GM18499 (cell line): ENCODE measurements at regions not wholly inside any gene's neighbourhood (a gene's known extent, or its start where the extent isn't known, plus 50 kb on each side); places are given as distances from the start of the nearest gene placed in this dataset.

Experiments used
- ATAC-seq: cut with Tn5 transposase; IDR thresholded peaks from one replicate; pipeline ENCODE4 v1.9.1; 2021; ENCODE audit warnings: moderate number of reproducible peaks; ENCODE audit not compliant: insufficient read depth, unreplicated experiment

DNA sequence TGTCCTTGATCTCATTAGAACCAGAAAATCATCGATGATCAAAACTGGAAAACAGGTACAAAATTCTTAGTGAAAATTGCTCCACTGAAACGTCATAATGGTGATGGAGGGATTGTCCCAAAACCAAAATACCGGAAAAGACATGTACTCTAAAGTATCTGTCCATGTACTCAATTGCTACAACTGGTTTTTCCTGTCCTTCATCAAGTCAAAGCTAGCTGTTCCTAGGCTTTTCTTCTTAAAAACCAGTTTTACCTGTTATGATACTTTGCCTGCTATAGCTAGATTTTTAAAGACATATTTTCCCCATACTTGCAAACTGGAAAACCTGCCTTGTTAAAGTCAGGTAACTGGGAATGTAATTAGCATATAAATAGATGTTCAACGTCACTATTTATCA, 50.5 kb upstream of the LRRC1 start:
- no peak for ATAC-seq

DNA sequence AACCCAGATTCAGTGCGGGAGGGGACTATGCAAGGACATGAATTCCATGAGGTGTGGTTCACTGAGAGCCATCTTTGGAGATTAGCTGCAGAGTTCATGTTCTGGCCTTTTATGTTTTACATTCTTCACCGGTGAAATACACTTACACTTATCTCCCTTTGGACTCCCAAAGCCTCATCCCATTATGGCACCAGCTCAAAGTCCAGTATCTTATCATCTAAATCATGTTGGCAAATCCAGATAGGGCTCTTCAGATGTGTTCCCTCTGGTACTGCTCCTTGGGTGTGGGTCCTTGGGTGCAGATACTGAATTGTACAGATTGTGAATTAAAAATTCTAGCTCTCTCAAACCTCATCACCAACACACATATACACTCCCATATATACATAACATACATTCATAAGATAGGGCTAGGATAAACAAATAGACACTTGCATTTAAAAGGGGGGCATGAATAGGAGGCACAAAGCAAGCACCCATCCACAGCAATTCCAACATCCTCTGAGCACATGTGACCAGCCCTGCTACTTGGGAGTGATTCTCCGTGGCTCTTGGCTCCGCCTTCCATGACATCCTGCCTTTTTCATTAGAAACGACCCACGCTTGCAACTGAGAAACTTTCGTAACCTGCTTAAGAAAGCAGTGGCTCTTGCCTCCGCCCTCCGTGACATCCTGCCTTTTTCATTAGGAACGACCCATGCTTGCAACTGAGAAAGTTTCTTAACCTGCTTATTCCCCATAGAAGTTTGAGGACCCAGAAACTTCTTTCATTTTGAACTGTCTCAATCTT, 53.6 kb upstream of the LRRC1 start:
- no peak for ATAC-seq

DNA sequence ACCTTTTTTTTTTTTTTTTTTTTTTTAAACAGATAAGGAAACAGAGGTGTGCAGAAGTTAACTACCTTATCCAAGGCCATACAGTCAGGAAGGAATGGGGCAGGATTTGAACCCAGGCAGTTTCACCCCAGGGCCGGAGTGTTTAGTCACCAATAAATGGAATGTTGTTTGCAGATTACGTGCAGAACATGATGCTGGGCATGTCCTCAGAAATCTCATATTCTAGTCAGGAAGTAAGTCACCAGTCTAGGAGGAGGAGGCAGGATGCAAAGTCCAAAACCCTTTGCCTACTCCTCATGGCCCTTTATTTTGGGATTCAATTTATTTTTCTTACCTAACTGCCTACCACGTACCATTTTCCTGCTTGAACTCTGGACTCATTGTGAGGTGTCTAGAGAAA, 57.1 kb upstream of the LRRC1 start:
- no peak for ATAC-seq

DNA sequence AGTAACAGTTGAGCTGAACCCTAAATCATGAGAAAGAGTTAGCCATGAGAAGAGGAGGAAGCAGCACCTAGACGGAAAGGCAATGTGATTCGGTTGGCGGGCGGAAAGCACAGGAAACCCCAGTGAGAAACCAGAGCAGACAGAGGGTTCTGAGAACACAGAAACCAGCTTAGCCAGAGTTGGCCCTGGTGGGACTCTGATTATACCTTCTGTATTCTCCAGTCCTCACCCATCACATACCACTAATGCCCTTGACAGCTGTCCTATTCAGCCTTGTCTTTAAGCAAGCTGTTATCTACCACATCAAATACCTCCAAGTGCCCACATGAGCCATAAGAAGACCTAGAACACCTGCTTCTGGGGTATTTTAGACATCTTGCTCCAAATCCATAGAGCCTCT, 58.9 kb upstream of the LRRC1 start:
- ATAC-seq = no peak

DNA sequence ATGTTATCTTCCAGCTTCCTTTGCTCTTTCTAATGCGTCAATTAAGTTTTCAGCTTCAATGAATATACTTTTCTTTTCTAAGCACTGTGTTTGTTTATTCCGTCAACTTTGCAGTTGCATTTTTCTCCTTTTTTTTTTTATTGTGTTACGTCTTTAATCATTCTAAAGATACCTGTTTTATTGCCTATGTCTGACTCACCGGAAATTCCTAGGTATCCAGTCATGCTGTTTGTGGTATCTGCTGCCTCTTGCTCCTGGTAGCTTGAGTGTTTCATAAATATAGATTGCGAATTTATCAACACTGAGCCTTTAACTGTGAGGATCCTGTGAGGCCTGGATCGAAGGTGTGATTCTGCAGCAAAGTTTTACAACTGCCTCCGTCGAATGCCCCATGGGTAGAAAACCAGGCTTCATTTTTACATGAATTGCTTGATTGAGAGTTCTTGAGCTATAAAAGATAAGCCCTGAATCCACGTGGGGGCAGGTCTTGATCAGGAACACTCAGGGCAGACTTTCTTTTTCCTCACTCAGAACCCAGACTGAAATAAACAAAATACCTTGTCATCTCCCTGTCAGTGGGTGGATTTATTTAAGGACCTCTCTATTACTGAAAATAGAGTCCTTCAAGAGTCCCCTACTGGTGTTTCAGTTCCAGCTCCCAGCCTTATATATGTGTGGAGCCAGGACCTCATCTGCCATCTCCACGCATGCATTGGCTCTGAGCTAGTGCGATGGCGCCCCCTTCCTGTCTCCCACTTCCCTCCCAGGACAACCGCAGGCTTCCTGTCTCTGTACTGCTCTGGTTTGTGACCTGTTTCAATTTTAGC, 60.1 kb upstream of the LRRC1 start:
- ATAC-seq = no peak

DNA sequence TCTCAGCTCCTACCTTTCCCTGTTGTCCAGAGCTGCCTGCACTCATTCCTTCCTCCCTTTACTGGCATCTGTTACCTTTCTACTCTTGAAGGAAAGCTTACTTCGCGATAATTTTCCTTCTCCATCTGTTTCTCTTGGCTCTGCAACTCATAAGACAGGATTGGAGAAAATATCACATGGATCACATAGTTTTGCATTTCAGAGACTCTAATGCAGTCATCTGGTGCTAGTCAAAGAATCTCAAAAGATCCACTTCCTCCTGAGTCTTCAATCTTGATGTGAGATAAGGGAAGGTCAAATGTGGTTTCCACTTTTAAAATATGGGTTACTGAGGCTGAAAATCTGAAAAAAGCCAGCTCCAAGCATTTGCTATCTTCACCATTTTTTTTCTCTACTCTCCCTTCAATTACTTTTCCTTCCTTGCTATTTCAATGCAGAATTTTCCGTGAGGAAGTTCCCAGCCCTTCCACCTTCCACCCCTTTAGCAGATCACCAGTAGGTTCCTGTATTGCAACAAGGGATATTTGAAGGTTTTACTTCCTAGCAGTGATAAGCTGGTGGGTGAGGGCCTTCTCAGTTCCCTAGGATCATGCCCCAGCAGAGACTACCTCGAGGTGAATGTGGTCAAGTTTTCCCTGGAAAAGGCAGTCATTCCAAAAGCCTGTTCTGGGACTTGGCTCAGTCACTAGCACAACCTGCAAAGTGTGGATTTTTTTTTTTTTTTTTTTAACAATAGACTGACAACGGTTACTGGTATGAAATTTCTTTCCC, 62.8 kb upstream of the LRRC1 start:
- ATAC-seq = no peak

DNA sequence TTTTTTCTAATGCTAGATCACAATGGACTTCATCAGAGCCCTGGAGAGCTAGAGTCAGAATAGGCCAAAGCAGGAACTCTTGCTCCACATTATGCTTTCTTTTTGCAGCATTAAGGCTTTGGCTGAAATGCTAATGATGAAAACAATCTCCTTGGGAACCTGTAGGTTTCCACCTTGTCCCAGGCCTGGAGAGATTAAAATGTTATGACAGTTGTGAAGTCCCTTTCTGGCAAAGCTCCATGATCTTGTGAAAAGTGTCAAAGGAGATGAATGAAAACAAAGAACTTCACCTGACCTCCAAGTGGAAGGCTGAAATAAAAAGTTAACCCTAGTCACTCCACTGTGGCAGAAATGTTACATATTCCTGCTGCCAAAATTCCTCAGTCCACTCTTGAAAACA, 64.0 kb upstream of the LRRC1 start:
- ATAC-seq = no peak

DNA sequence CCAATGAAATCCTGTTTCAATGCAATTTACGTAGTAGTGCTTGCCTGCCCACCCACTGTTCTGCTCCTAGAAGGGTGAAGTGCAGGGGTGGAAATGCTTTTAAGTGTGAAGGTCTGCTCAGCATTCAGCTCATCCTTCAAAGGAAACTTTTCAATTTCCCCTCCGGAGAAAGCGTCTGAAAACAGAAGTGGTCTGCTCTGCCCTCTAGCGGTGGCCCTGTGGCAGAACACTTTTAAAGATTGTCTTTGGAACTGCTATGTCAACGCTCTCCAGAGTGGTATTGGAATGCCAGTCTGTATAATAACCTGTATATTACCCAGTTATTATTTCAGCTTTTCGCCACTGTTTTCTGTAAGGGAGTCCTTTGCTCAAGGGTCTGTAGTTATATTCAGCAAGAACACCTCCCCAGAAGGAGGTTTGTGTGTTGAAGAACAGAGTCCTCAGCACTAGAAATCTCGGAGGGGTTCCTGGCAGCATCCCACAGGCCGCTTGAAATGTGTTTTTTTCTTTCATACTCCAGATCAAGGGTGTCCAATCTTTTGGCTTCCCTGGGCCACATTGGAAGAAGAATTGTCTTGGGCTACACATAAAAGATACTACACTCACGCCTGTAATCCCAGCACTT, 63.1 kb upstream of the KLHL31 start:
- peak; percentile 60 for ATAC-seq

DNA sequence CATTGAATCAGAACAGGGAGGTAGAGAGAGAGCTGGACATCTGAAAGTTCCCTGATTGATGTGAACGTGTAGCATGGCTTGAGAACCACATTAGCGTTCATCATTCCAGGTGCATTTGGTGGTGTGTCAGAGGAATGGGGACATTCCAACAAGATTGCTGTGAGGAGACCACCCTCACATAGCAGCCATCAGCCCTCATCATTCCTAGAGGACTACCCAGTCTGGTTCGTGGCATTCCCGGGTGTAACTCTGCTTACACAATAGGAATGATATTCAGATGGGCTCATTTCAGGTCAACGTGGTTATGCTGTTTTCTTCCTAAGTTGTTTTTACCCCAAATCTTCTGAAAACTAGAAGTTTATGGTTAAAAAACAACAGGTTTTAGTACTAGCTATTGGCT, 62.2 kb upstream of the KLHL31 start:
- ATAC-seq = no peak

DNA sequence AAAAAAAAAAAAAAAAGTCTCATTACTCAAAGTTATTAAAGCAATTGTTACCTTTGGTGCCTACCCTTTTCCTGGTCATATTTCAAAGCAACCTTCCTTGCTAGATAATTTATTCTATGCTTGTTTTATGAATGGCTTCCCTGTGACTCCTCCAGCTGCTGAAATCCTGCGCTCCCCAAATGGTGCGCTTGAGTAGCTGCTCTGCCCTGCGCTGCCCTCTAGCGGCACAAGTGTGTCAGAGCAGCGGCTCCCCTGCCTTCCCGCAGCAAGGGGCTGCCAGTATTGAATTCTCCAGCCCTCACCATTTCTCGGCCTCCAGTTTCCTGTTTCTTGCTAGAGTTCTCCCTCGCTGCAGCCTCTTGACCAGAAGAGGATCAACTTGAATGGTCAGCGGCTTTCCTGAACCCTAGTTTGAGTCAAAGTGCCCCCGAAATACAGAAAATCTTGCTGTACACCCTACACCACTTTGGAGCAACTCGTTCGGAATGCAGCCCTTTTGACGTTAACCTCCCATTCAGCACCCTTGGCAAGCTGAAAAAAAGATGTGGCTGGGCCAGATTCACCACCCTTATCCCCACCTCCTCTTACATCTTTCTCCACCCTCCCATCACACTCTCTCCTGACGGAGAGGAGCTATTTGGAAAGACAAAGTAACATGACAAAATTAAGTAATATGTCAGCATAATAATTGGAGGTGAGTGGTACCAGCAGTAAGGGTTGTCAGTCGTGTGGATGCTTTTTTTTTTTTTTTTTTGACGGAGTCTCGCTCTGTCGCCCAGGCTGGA, 60.4 kb upstream of the KLHL31 start:
- no peak for ATAC-seq

DNA sequence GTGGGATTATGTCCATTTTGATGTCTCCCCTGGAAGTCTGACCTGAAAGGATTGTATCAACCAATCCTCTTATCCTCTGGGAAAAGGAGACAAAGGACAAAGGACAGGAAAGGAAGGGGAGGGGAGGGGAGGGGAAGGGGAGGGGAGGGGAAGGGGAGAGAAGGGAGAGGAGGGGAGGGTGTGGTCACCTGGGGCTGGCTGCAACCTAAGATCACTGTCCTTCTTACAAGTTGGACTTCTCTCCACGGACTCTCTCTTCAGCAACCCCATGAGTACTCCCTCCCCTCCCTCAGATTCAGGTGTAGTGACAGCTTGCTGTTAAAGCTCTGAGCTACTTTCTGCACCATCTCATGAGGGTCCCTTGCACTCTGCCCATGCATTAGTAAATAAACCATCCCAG, 58.9 kb upstream of the KLHL31 start:
- no peak for ATAC-seq

DNA sequence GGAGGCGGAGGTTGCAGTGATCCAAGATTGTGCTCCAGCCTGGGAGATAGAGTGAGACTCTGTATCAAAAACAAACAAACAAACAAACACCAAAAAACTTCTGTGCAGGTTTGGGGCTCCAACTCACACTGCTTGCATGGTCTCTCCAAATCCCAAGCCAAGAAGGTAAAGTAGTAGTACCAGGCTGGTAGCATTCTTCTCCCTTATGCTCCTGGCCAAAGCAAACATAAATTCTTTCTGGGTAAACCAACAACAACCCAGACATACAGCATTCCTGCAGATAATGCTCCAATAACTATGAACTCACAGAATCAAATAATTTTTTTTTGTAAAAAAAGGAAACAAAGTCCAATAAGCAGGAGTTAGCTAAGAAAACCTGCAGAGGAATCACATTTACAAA, 57.8 kb upstream of the KLHL31 start:
- no peak for ATAC-seq

DNA sequence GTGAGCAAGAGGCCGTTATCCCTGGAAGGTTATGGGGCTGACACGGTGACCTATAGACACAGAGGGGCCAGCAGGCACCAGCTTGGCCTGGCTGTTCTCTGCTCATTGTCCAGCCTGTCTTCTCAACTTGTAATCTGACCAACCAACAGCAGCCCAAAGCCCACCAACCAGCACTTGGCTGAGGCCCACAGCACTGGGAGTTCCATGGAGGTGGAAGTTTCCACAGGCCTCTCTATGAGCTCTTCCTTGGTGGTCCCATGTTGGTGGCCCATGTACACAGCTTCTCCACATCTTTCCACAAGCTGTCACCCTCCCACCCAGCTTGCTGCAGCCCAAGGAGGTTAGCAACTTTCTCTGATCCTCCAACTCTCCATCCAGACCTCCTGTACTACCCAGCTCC, 56.2 kb upstream of the KLHL31 start:
- ATAC-seq = no peak

DNA sequence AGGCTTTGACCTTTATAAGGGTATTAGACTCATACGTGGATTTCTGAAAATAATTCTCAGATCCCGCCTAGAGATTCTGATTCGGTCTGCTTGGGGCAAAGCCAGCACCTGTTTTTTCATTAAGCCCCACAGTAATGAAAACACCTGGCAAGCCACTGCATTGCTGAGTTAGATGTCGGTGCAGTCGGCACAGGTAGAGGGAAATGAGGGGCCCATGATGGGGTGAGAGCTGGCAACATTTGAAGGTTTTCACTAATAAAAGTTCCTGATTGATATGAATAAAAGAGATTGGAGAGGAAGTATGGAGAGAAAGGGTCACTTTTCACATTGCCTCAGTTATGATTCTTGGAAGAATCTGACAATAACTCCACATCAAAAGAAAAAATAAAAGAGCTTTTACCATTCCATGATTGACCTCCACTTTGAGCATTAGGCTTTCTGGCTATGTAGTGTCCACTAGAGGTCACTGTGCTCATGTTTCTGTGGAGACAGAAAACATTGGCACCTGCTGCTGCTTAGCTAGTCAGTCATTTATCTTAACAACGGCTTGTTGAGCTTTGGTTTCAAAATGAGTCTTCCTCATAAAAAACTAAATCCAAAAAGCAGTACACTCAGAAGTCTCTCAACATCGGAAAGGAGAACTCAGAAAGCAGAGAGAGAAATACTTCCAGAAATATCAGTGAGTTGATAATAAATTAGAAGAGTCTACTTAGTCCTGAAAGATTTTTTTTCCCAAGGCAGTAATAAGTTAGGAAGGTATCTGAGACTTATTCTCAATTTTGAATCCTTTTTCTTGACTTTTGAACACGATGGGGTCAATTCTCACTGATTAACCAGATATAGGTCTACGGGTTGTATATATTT, 53.3 kb upstream of the KLHL31 start:
- peak; percentile 96 for ATAC-seq

DNA sequence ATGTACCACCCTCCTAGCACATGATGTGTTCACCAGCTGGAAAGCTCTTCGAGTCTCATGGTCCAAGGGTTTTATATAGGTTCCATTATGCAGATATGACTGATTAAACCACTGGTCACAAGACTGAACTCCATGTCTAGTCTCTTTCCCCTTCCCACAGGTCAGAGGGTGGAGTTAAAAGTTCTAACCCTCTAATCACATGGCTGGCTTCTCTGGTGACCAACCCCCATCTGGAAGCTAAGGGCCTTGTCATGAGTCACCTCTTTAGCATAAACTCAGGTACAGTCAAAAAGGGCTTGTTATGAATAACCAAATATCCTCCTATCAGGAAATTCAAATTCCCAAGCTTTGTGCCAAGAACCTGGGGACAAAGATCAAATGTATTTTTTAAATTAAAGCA, 52.0 kb upstream of the KLHL31 start:
- no peak for ATAC-seq

DNA sequence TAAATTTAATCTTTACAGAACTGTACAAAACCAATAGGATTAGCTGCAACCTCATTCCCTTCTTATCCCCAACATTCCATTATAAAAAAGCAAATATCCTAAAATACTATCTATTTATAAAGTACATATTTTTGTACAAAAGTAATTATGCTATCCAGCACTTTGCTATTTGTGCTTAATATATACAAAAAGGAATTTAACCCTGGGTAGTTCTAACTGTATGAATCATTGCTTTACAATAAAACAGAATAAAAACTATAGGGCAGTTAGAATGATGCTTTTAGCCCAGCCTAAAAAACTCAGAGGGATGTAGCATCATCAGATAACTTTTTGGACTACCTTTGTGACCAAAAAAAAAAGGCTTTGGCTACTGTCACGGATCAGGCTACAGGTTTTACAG, 49.9 kb upstream of the KLHL31 start:
- ATAC-seq = no peak
